HepG2 (cell line): ENCODE measurements at regions not wholly inside any gene's neighbourhood (a gene's known extent, or its start where the extent isn't known, plus 50 kb on each side); places are given as distances from the start of the nearest gene placed in this dataset.

Experiments
- ATAC-seq: fragments of 200-7000 bp; cut with Tn5 transposase; 3 replicates; pipeline ENCODE4 v1.9.1; 2020; ENCODE audit warnings: mild to moderate bottlenecking, moderate library complexity
- BruUV-seq: library from RNA; stranded (reverse); fragments of 400-500 nt; replicated peaks from 2 replicates; lab custom pipeline; 2021; lab: Mats Ljungman, UMichigan
- CTCF ChIA-PET: fragments of 300-600 bp; formaldehyde crosslinking; extraction: SDS; loops from one replicate; lab custom pipeline; 2021; ENCODE audit warnings: low total read pairs, inconsistent platforms, low intra/inter-chr PET ratio; lab: Yijun Ruan, JAX
- POLR2A ChIA-PET: fragments of 350-600 bp; sonication (Branson Sonifier 250); formaldehyde crosslinking; loops from one replicate; lab custom pipeline; 2020; ENCODE audit warnings: antibody characterized with exemption, inconsistent platforms; lab: Yijun Ruan, JAX
- DNase-seq: peaks from one replicate; pipeline ENCODE4 v3.0.0-alpha.2; 2015; ENCODE audit warnings: low spot score
- FAIRE-seq: peaks from 3 replicates; lab custom pipeline; 2011; peaks lifted over from hg19 to GRCh38; lab: Jason Lieb, UNC
- H2AFZ ChIP-seq: one replicate; pipeline ENCODE4 v1.6.1; 2011; ENCODE audit warnings: low read length, inconsistent platforms
- H3K27ac ChIP-seq: fragments of 300-600 bp; 3 replicates; pipeline ENCODE4 v1.8.0; 2011; ENCODE audit warnings: mixed run types, mild to moderate bottlenecking, mixed read lengths, low read length, inconsistent platforms; ENCODE audit not compliant: insufficient read depth; ENCODE audit errors: extremely low read length
- H3K27me3 ChIP-seq, 2 experiments: fragments of 200-600 bp in 1 of 2; 2 replicates in 1 of 2; 3 replicates in 1 of 2; pipeline versions ENCODE4 v1.6.0 to v1.8.0; 2011; ENCODE audit warnings: low read length in 2 of 2, mild to moderate bottlenecking in 2 of 2, moderate library complexity in 2 of 2, inconsistent platforms in 1 of 2; ENCODE audit not compliant: insufficient read depth in 2 of 2, control insufficient read depth in 1 of 2
- H3K36me3 ChIP-seq, 2 experiments: fragments of 200-600 bp in 1 of 2; replicated peaks in 1 of 2; 2 replicates in 1 of 2; 3 replicates in 1 of 2; pipeline versions ENCODE4 v1.5.1 to v1.8.0; 2011; ENCODE audit warnings: low read length in 2 of 2, inconsistent platforms in 1 of 2; ENCODE audit not compliant: insufficient read depth in 2 of 2, control insufficient read depth in 1 of 2
- H3K4me1 ChIP-seq: 2 replicates; pipeline ENCODE4 v1.5.1; 2012; ENCODE audit warnings: low read length, inconsistent platforms; ENCODE audit not compliant: insufficient read depth
- H3K4me2 ChIP-seq: 2 replicates; pipeline ENCODE4 v1.6.0; 2011; ENCODE audit warnings: low read depth, low read length, inconsistent platforms
- H3K4me3 ChIP-seq, 3 experiments: fragments of 200-600 bp in 1 of 3; sonication (generic), shearing (Covaris generic) in 1 of 3; replicated peaks in 1 of 3; 2 replicates each; pipeline ENCODE4 v1.5.1; 2011 to 2016; ENCODE audit warnings: low read length in 3 of 3, inconsistent platforms in 2 of 3, low read depth in 2 of 3, mild to moderate bottlenecking in 2 of 3, control low read depth in 1 of 3, mixed read lengths in 1 of 3; ENCODE audit not compliant: insufficient read depth in 1 of 3
- H3K79me2 ChIP-seq: one replicate; pipeline ENCODE4 v1.6.1; 2011; ENCODE audit warnings: low read length, inconsistent platforms; ENCODE audit not compliant: insufficient read depth
- H3K9ac ChIP-seq: 2 replicates; pipeline ENCODE4 v1.6.0; 2011; ENCODE audit warnings: mild to moderate bottlenecking, low read depth, low read length, inconsistent platforms; ENCODE audit not compliant: insufficient read depth
- H3K9me3 ChIP-seq: 2 replicates; pipeline ENCODE4 v1.5.1; 2012; ENCODE audit warnings: mild to moderate bottlenecking, low read length
- H4K20me1 ChIP-seq: 2 replicates; pipeline ENCODE4 v1.6.0; 2011; ENCODE audit warnings: inconsistent platforms, mild to moderate bottlenecking, low read length, moderate library complexity; ENCODE audit not compliant: insufficient read depth
- MAFG ChIP-seq: sonication (generic); formaldehyde crosslinking; IDR thresholded peaks from 2 replicates; pipeline ENCODE4 v1.5.1; 2020; ENCODE audit warnings: mild to moderate bottlenecking, missing genetic modification reagents
- MIXL1 ChIP-seq: IDR thresholded peaks from 2 replicates; pipeline ENCODE4 v1.6.1; 2016
- MXD4 ChIP-seq: IDR thresholded peaks from 2 replicates; pipeline ENCODE4 v1.6.1; 2016; ENCODE audit warnings: mild to moderate bottlenecking, missing biosample characterization, missing genetic modification reagents
- RORA ChIP-seq: sonication (generic); formaldehyde crosslinking; IDR thresholded peaks from 2 replicates; pipeline ENCODE4 v1.5.0; 2020; ENCODE audit warnings: mild to moderate bottlenecking, missing genetic modification reagents, moderate library complexity
- SUZ12 ChIP-seq: fragments of 150-350 bp; IDR thresholded peaks from 2 replicates; pipeline ENCODE4 v1.6.1; 2014; ENCODE audit warnings: low read depth, low read length
- ZC3H13 ChIP-seq: sonication (generic); formaldehyde crosslinking; IDR thresholded peaks from 2 replicates; pipeline ENCODE4 v1.8.1; 2023; ENCODE audit warnings: mild to moderate bottlenecking, missing genetic modification reagents, moderate library complexity
- ZFP62 ChIP-seq: sonication (generic); formaldehyde crosslinking; IDR thresholded peaks from 2 replicates; pipeline ENCODE4 v1.4.0; 2020; ENCODE audit warnings: missing genetic modification reagents
- ZNF253 ChIP-seq: sonication (generic); formaldehyde crosslinking; IDR thresholded peaks from 2 replicates; pipeline ENCODE4 v1.8.0; 2022; ENCODE audit warnings: mild to moderate bottlenecking, missing genetic modification reagents, borderline replicate concordance
- ZNF3 ChIP-seq: IDR thresholded peaks from 2 replicates; pipeline ENCODE4 v1.7.0; 2017; ENCODE audit warnings: inconsistent platforms
- ZNF33B ChIP-seq: sonication (generic); formaldehyde crosslinking; IDR thresholded peaks from 2 replicates; pipeline ENCODE4 v1.5.1; 2020; ENCODE audit warnings: mild to moderate bottlenecking, missing genetic modification reagents
- ZNF550 ChIP-seq: sonication (generic); formaldehyde crosslinking; IDR thresholded peaks from 2 replicates; pipeline ENCODE4 v1.4.0; 2020; ENCODE audit warnings: mild to moderate bottlenecking, missing genetic modification reagents, borderline replicate concordance
- ZNF570 ChIP-seq: sonication (generic); formaldehyde crosslinking; IDR thresholded peaks from 2 replicates; pipeline ENCODE4 v1.4.0; 2020; ENCODE audit warnings: mild to moderate bottlenecking, missing genetic modification reagents, borderline replicate concordance
- in situ Hi-C: cut with HindIII; loops from 2 replicates; pipeline ENCODE4 v1.10.0; 2017; ENCODE audit warnings: low pct_unique_long_range_greater_than_20kb; ENCODE audit not compliant: extremely low pct_ligation_motif_present
- intact Hi-C: fragments of 100-400 bp; cut with micrococcal nuclease; formaldehyde crosslinking; loops from one replicate; pipeline ENCODE4 v1.10.0; 2022; ENCODE audit not compliant: unreplicated experiment
- TF ChIP-seq, protein P1 (sequence below): IDR thresholded peaks from 2 replicates; pipeline ENCODE4 v1.6.1; 2016
- TF ChIP-seq, protein P2 (sequence below): sonication (generic); formaldehyde crosslinking; conservative IDR thresholded peaks from 2 replicates; pipeline ENCODE4 v1.8.0; 2022; ENCODE audit warnings: missing genetic modification reagents
- TF ChIP-seq, protein P3 (sequence below): sonication (generic); formaldehyde crosslinking; conservative IDR thresholded peaks from 2 replicates; pipeline ENCODE4 v1.4.0; 2020; ENCODE audit warnings: missing genetic modification reagents

DNA sequence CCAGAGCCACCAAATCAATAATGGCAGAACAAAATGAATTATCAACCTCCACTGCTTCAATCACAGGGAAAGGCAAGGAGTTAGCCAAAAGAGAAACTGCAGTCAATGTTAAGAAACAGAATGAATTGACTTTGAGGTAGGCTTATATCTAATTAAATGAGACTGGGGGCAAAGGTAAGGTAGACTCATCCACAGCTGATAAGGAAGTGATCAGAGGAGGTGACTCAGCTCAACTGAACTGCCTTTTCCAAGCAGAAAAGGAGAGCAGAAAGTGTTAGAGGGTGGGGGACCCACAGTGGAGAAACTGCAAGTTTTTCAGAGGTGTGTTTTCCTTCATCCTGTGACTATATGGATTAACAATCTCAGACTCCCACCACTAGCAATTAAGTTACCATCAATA, 345.8 kb upstream of the PPARGC1A start:
- no peaks in the 10 kb centered on the region for H3K4me1 ChIP-seq
- H3K27ac ChIP-seq: no peak overlapping the region
- POLR2A ChIA-PET: no interaction called here
- H3K36me3 ChIP-seq: no peaks in the 10 kb centered on the region
- intact Hi-C loops: no loop called here
- H4K20me1 ChIP-seq: no peaks in the 10 kb centered on the region
- H2AFZ ChIP-seq: no peak overlapping the region
- DNase-seq (no peak), FAIRE-seq (no peak), ATAC-seq (no peak)
- CTCF ChIA-PET: no interaction called here
- BruUV-seq: no TSS peak
- no peaks in the 10 kb centered on the region; a peak in 1 of 5 replicates for H3K27me3 ChIP-seq
- no peak overlapping the region for H3K4me3 ChIP-seq
- TF ChIP-seq ZNF253: no peak
- TF ChIP-seq ZNF550 (CRISPR knock-in tag): no peak
- no peak for TF ChIP-seq RORA
- no peak for TF ChIP-seq MXD4
- TF ChIP-seq, protein P1, sequence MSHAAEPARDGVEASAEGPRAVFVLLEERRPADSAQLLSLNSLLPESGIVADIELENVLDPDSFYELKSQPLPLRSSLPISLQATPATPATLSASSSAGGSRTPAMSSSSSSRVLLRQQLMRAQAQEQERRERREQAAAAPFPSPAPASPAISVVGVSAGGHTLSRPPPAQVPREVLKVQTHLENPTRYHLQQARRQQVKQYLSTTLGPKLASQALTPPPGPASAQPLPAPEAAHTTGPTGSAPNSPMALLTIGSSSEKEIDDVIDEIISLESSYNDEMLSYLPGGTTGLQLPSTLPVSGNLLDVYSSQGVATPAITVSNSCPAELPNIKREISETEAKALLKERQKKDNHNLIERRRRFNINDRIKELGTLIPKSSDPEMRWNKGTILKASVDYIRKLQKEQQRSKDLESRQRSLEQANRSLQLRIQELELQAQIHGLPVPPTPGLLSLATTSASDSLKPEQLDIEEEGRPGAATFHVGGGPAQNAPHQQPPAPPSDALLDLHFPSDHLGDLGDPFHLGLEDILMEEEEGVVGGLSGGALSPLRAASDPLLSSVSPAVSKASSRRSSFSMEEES (CRISPR knock-in tag): no peak
- TF ChIP-seq, protein P2, sequence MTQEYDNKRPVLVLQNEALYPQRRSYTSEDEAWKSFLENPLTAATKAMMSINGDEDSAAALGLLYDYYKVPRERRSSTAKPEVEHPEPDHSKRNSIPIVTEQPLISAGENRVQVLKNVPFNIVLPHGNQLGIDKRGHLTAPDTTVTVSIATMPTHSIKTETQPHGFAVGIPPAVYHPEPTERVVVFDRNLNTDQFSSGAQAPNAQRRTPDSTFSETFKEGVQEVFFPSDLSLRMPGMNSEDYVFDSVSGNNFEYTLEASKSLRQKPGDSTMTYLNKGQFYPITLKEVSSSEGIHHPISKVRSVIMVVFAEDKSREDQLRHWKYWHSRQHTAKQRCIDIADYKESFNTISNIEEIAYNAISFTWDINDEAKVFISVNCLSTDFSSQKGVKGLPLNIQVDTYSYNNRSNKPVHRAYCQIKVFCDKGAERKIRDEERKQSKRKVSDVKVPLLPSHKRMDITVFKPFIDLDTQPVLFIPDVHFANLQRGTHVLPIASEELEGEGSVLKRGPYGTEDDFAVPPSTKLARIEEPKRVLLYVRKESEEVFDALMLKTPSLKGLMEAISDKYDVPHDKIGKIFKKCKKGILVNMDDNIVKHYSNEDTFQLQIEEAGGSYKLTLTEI (CRISPR knock-in tag): no peak
- no peak for TF ChIP-seq SUZ12
- TF ChIP-seq ZFP62: no peak
- TF ChIP-seq MAFG (CRISPR knock-in tag): no peak
- TF ChIP-seq ZNF570: no peak
- TF ChIP-seq MIXL1 (CRISPR knock-in tag): no peak
- TF ChIP-seq ZNF33B (CRISPR knock-in tag): no peak
- TF ChIP-seq, protein P3, sequence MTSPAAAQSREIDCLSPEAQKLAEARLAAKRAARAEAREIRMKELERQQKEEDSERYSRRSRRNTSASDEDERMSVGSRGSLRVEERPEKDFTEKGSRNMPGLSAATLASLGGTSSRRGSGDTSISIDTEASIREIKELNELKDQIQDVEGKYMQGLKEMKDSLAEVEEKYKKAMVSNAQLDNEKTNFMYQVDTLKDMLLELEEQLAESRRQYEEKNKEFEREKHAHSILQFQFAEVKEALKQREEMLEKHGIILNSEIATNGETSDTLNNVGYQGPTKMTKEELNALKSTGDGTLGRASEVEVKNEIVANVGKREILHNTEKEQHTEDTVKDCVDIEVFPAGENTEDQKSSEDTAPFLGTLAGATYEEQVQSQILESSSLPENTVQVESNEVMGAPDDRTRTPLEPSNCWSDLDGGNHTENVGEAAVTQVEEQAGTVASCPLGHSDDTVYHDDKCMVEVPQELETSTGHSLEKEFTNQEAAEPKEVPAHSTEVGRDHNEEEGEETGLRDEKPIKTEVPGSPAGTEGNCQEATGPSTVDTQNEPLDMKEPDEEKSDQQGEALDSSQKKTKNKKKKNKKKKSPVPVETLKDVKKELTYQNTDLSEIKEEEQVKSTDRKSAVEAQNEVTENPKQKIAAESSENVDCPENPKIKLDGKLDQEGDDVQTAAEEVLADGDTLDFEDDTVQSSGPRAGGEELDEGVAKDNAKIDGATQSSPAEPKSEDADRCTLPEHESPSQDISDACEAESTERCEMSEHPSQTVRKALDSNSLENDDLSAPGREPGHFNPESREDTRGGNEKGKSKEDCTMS (CRISPR knock-in tag): no peak
- no peak for TF ChIP-seq ZC3H13 (CRISPR knock-in tag)
- TF ChIP-seq ZNF3 (CRISPR knock-in tag): no peak
- H3K9me3 ChIP-seq: no peaks in the 10 kb centered on the region
- no peak overlapping the region for H3K9ac ChIP-seq
- in situ Hi-C loops: no loop called here
- no peak overlapping the region for H3K4me2 ChIP-seq
- no peaks in the 10 kb centered on the region for H3K79me2 ChIP-seq
